BLaER1 treated with 17β-estradiol and CSF1 and Interleukin-3, amounts not matched to agents 10 nM and 100 nM (cell line): ENCODE measurements at regions not wholly inside any gene's neighbourhood (a gene's known extent, or its start where the extent isn't known, plus 50 kb on each side); places are given as distances from the start of the nearest gene placed in this dataset.

Experiments used
- H3K27ac ChIP-seq, 11 experiments: shearing (Covaris generic); formaldehyde crosslinking; 2 replicates each; pipeline ENCODE4 v1.8.1; 2022
- H3K27me3 ChIP-seq, 11 experiments: shearing (Covaris generic); formaldehyde crosslinking; 2 replicates each; pipeline ENCODE4 v1.8.1; 2022
- H3K36me3 ChIP-seq, 11 experiments: shearing (Covaris generic); formaldehyde crosslinking; 2 replicates each; pipeline ENCODE4 v1.8.1; 2022
- H3K4me1 ChIP-seq, 10 experiments: shearing (Covaris generic); formaldehyde crosslinking; 2 replicates each; pipeline ENCODE4 v1.8.1; 2022
- H3K4me2 ChIP-seq, 11 experiments: shearing (Covaris generic); formaldehyde crosslinking; 2 replicates each; pipeline ENCODE4 v1.8.1; 2022
- H3K4me3 ChIP-seq, 10 experiments: shearing (Covaris generic); formaldehyde crosslinking; 2 replicates each; pipeline ENCODE4 v1.8.1; 2022
- H3K9ac ChIP-seq, 11 experiments: shearing (Covaris generic); formaldehyde crosslinking; 2 replicates each; pipeline ENCODE4 v1.8.1; 2022
- H3K9me3 ChIP-seq, 11 experiments: shearing (Covaris generic); formaldehyde crosslinking; replicated peaks in 1 of 11; 2 replicates each; pipeline ENCODE4 v1.8.1; 2022
- H4K20me1 ChIP-seq, 11 experiments: shearing (Covaris generic); formaldehyde crosslinking; 2 replicates each; pipeline ENCODE4 v1.8.1; 2022
- Cebpa-rat ChIP-seq, 11 experiments: shearing (Covaris generic); IDR thresholded peaks; 2 replicates each; pipeline ENCODE4 v1.8.1; 2022

GRCh38 chr16:79658301-79659033, 57.9 kb upstream of the MAF start:
- H3K27me3 ChIP-seq, result no peaks in the 10 kb centered on the region
- H3K36me3 ChIP-seq, result no peaks in the 10 kb centered on the region
- no peak overlapping the region for H3K4me3 ChIP-seq
- peaks cover 0 to 8% (median 4%) of the 10 kb centered on the region in 10 experiments; a peak in 14 of 20 replicates for H3K4me1 ChIP-seq
- H3K27ac ChIP-seq, result no peak overlapping the region
- H3K9ac ChIP-seq, result no peak overlapping the region
- H3K4me2 ChIP-seq, result no peak overlapping the region; a peak in 1 of 22 replicates
- H3K9me3 ChIP-seq, result no peaks in the 10 kb centered on the region; a peak in 1 of 22 replicates
- no peaks in the 10 kb centered on the region for H4K20me1 ChIP-seq
- no peak for TF ChIP-seq Cebpa-rat (IDR thresholded peaks at IDR 0.05)

GRCh38 chr16:79656553-79657115, 56.1 kb upstream of the MAF start:
- Histone ChIP-seq H4K20me1 (no peaks in the 10 kb centered on the region), H3K9ac (no peak overlapping the region), H3K27ac (no peak overlapping the region), H3K27me3 (no peaks in the 10 kb centered on the region), H3K4me1 (peaks cover 0 to 18% (median 15%) of the 10 kb centered on the region in 10 experiments; a peak in 15 of 20 replicates), H3K4me3 (no peak overlapping the region), H3K4me2 (no peak overlapping the region), H3K9me3 (no peaks in the 10 kb centered on the region; a peak in 1 of 22 replicates), H3K36me3 (no peaks in the 10 kb centered on the region)
- TF ChIP-seq Cebpa-rat (IDR thresholded peaks at IDR 0.05), result no peak

- no peak overlapping the region for H3K9ac ChIP-seq
- no peaks in the 10 kb centered on the region for H4K20me1 ChIP-seq
- peaks cover 0 to 25% (median 15%) of the 10 kb centered on the region in 10 experiments; a peak in 15 of 20 replicates for H3K4me1 ChIP-seq
- H3K4me3 ChIP-seq, result no peak overlapping the region
- H3K27me3 ChIP-seq, result no peaks in the 10 kb centered on the region
- H3K4me2 ChIP-seq, result peak overlapping the region in 8 of 11 experiments; percentile 7 to 59 (median 44); a peak in 13 of 22 replicates
- TF ChIP-seq Cebpa-rat (IDR thresholded peaks at IDR 0.05), result no peak
- no peaks in the 10 kb centered on the region for H3K36me3 ChIP-seq
- H3K9me3 ChIP-seq, result no peaks in the 10 kb centered on the region; a peak in 1 of 22 replicates
- H3K27ac ChIP-seq, result no peak overlapping the region
Measured at GRCh38 chr16:79653373-79653891, 52.9 kb upstream of the MAF start.

GRCh38 chr16:79651363-79651762, 50.8 kb upstream of the MAF start:
- TF ChIP-seq Cebpa-rat (IDR thresholded peaks at IDR 0.05), result no peak
- no peaks in the 10 kb centered on the region for H3K9me3 ChIP-seq
- peaks cover 0 to 25% (median 15%) of the 10 kb centered on the region in 10 experiments; a peak in 13 of 20 replicates for H3K4me1 ChIP-seq
- H3K27me3 ChIP-seq, result no peaks in the 10 kb centered on the region
- no peak overlapping the region for H3K4me3 ChIP-seq
- H3K4me2 ChIP-seq, result no peak overlapping the region
- no peak overlapping the region for H3K27ac ChIP-seq
- no peaks in the 10 kb centered on the region for H3K36me3 ChIP-seq
- no peaks in the 10 kb centered on the region for H4K20me1 ChIP-seq
- no peak overlapping the region for H3K9ac ChIP-seq
